RWPE1 (cell line): ENCODE measurements at regions not wholly inside any gene's neighbourhood (a gene's known extent, or its start where the extent isn't known, plus 50 kb on each side); places are given as distances from the start of the nearest gene placed in this dataset.

Experiments used
- CTCF ChIA-PET: fragments of 350-600 bp; sonication (Branson Sonifier 250); formaldehyde crosslinking; extraction: SDS; loops from one replicate; lab custom pipeline; 2021; lab: Yijun Ruan, JAX
- POLR2A ChIA-PET: fragments of 400-600 bp; formaldehyde crosslinking; extraction: SDS; loops from one replicate; lab custom pipeline; 2020; ENCODE audit warnings: antibody characterized with exemption; ENCODE audit not compliant: low non-redundant PET; lab: Yijun Ruan, JAX
- DNase-seq: peaks from one replicate; pipeline ENCODE4 v3.0.0; 2012; ENCODE audit warnings: low spot score
- H3K27ac ChIP-seq: fragments of 450-650 bp; 2 replicates; pipeline ENCODE4 v1.5.1; 2017
- CTCF ChIP-seq: fragments of 450-650 bp; conservative IDR thresholded peaks from 2 replicates; pipeline ENCODE4 v1.5.1; 2017; ENCODE audit warnings: low read depth, mild to moderate bottlenecking

DNA sequence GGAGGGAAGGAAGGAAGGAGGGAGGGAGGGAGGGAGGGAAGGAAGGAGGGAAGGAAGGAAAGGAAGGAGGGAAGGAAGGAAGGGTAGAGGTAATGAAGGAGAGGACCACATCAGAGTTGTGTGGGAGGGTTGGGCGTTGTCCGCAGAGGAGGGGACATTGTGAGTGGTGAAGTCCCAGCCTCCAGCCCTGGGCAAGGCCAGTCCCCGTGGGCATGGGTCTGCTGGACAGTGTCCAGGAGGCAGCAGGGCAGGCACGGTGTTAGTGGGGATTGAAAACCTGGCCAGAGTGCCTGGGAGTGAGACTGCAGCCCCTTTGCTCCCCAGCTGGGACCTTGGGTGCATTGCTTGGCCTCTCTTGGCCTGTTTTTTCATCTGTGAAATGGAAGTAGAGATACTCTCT, 1462.3 kb downstream of the BRD1 start:
- no peak for DNase-seq
- CTCF ChIA-PET: no interaction called here
- no peak for TF ChIP-seq CTCF
- POLR2A ChIA-PET: no interaction called here
- H3K27ac ChIP-seq: no peak overlapping the region

- TF ChIP-seq CTCF: no peak
- no peak overlapping the region for H3K27ac ChIP-seq
- DNase-seq: no peak
- CTCF ChIA-PET: no interaction called here
- POLR2A ChIA-PET: no interaction called here
These were observed 1464.8 kb downstream of the BRD1 start for GRCh38 chr22:48362721-48363404.

GRCh38 chr22:48361099-48361639, 1466.5 kb downstream of the BRD1 start:
- no peak overlapping the region for H3K27ac ChIP-seq
- ChIA-PET CTCF (no interaction called here), POLR2A (no interaction called here)
- no peak for TF ChIP-seq CTCF
- DNase-seq: no peak

DNA sequence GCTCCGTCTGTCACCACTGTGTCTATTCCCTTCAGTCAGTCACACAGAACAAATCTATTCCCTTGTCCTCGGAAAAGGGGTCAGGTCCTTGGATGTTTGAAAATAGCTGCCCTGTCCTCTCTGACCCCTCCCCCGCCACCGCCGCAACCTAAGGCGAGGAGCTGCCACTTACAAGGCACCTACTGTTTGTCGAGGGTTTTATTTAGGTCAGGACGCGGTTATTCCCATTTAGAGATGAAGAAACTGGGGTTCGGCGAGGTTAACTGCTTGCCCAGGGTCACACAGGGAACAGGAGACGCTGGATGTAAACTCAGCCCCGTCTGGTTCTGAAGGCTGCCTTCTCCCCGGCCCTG, 1468.1 kb downstream of the BRD1 start:
- no peak for DNase-seq
- TF ChIP-seq CTCF: no peak
- ChIA-PET POLR2A (no interaction called here), CTCF (interaction anchor here (0.6 kb wide), 1 partner anchor 405 kb away, joined by 3 read pairs; no protein-coding TSS in a partner anchor)
- H3K27ac ChIP-seq: no peak overlapping the region

- ChIA-PET POLR2A (no interaction called here), CTCF (no interaction called here)
- no peak overlapping the region for H3K27ac ChIP-seq
- DNase-seq: no peak
- TF ChIP-seq CTCF: no peak
These were observed 1468.6 kb downstream of the BRD1 start for GRCh38 chr22:48358886-48359612.

DNA sequence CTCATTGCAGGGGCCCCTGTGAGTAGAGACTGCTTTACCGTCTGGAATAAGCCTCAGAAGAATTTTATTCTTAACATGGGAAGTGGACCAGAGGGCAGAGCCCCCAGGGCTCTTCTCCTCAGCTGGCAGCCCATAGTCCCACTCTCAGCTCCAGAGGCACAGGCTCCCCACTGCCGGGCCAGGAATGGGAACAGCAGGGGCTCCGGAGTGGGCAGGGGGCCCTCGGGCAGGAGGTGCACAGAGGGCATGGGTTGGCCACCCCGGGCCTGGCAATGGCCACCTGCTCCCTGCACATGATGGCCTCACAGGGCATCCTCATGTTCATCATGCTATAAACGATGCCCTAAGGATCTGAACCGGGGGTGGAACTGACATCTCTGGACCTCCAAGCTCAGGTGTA, 1469.7 kb downstream of the BRD1 start:
- H3K27ac ChIP-seq: no peak overlapping the region
- no peak for DNase-seq
- TF ChIP-seq CTCF: no peak
- CTCF ChIA-PET: no interaction called here
- POLR2A ChIA-PET: no interaction called here
